GM12891 (cell line): ENCODE measurements at regions not wholly inside any gene's neighbourhood (a gene's known extent, or its start where the extent isn't known, plus 50 kb on each side); places are given as distances from the start of the nearest gene placed in this dataset.

Experiments used
- PAX5 ChIP-seq: IDR thresholded peaks from 2 replicates; pipeline ENCODE4 v1.6.1; 2011; ENCODE audit warnings: low read length, moderate library complexity, mild to moderate bottlenecking; ENCODE audit not compliant: insufficient read depth, severe bottlenecking
- POLR2A ChIP-seq: IDR thresholded peaks from 2 replicates; pipeline ENCODE4 v1.6.1; 2011; ENCODE audit warnings: low read depth, low read length, control low read depth
- POLR2AphosphoS5 ChIP-seq: IDR thresholded peaks from 2 replicates; pipeline ENCODE4 v1.6.1; 2011; ENCODE audit warnings: low read depth, low read length, control low read depth
- POU2F2 ChIP-seq: IDR thresholded peaks from 2 replicates; pipeline ENCODE4 v1.6.1; 2011; ENCODE audit warnings: low read depth, mild to moderate bottlenecking, control low read depth, low read length, moderate library complexity
- SPI1 ChIP-seq: IDR thresholded peaks from 2 replicates; pipeline ENCODE4 v1.6.1; 2011; ENCODE audit warnings: low read depth, low read length, control low read depth
- TAF1 ChIP-seq: IDR thresholded peaks from 2 replicates; pipeline ENCODE4 v1.6.1; 2011; ENCODE audit warnings: low read depth, low read length, control low read depth

- TF ChIP-seq POLR2AphosphoS5 (no peak), POLR2A (no peak), SPI1 (no peak), TAF1 (no peak), POU2F2 (no peak), PAX5 (no peak)
Measured at GRCh38 chr2:239621611-239622010, 220.8 kb upstream of the HDAC4 start.
